Cortex of kidney (tissue), 1 donor: ENCODE measurements at regions not wholly inside any gene's neighbourhood (a gene's known extent, or its start where the extent isn't known, plus 50 kb on each side); places are given as distances from the start of the nearest gene placed in this dataset.

Experiments used
- DNase-seq: peaks from one replicate; lab custom pipeline; 2025; lab: John Stamatoyannopoulos, UW

GRCh38 chr6:169082817-169083507 is 170.7 kb downstream of the THBS2 start:
- no peak for DNase-seq

- DNase-seq, result no peak
These were observed 171.6 kb downstream of the THBS2 start for GRCh38 chr6:169082093-169082492.

GRCh38 chr6:169081248-169081647 is 172.4 kb downstream of the THBS2 start:
- no peak for DNase-seq

GRCh38 chr6:169079650-169080049 is 174.0 kb downstream of the THBS2 start:
- no peak for DNase-seq

- no peak for DNase-seq
These were observed 175.1 kb downstream of the THBS2 start for GRCh38 chr6:169078399-169079145.

- DNase-seq, result no peak
These were observed 177.6 kb downstream of the THBS2 start for GRCh38 chr6:169075915-169076654.

GRCh38 chr6:169075211-169075914 is 178.3 kb downstream of the THBS2 start:
- no peak for DNase-seq

- no peak for DNase-seq
These were observed 179.1 kb downstream of the THBS2 start for GRCh38 chr6:169074526-169074925.

- DNase-seq, result no peak
These were observed 180.3 kb downstream of the THBS2 start for GRCh38 chr6:169073311-169073710.

GRCh38 chr6:169072127-169073042 is 181.3 kb downstream of the THBS2 start:
- no peak for DNase-seq

GRCh38 chr6:169071394-169071793 is 182.3 kb downstream of the THBS2 start:
- no peak for DNase-seq

GRCh38 chr6:169070506-169071176 is 183.0 kb downstream of the THBS2 start:
- DNase-seq, result no peak

GRCh38 chr6:169069356-169069755 is 184.3 kb downstream of the THBS2 start:
- DNase-seq, result no peak

GRCh38 chr6:169064194-169064593 is 189.5 kb downstream of the THBS2 start:
- DNase-seq, result no peak

- no peak for DNase-seq
These were observed 191.4 kb downstream of the THBS2 start for GRCh38 chr6:169062272-169062671.

- no peak for DNase-seq
These were observed 195.0 kb downstream of the THBS2 start for GRCh38 chr6:169058634-169059033.

GRCh38 chr6:169052462-169052861 is 201.2 kb downstream of the THBS2 start:
- no peak for DNase-seq

GRCh38 chr6:169051371-169051770 is 202.3 kb downstream of the THBS2 start:
- no peak for DNase-seq

GRCh38 chr6:169048865-169049205 is 204.8 kb downstream of the THBS2 start:
- no peak for DNase-seq

- no peak for DNase-seq
These were observed 205.3 kb downstream of the THBS2 start for GRCh38 chr6:169048185-169048864.
